T-helper 17 cell (primary cell): ENCODE measurements at regions not wholly inside any gene's neighbourhood (a gene's known extent, or its start where the extent isn't known, plus 50 kb on each side); places are given as distances from the start of the nearest gene placed in this dataset.

ENCODE experiments used
- ATAC-seq: fragments of 150-1000 bp; cut with Tn5 transposase; 2 replicates; pipeline ENCODE4 v1.10.0; 2021; ENCODE audit warnings: mild to moderate bottlenecking, moderate library complexity
- DNase-seq, 3 donors: peaks; one replicate each; pipeline versions ENCODE4 v3.0.0 to v3.0.0-alpha.2; 2020 to 2021
- H3K9me3 ChIP-seq: one replicate; pipeline ENCODE4 v1.7.0; 2013; ENCODE audit warnings: low read length, mild to moderate bottlenecking; ENCODE audit not compliant: control insufficient read depth, poor library complexity, severe bottlenecking
- H3K27ac Mint-ChIP-seq: one replicate; pipeline ENCODE4 v1.8.0; 2022; ENCODE audit warnings: mild to moderate bottlenecking, moderate library complexity, mixed read lengths
- H3K27me3 Mint-ChIP-seq: one replicate; pipeline ENCODE4 v1.8.0; 2022; ENCODE audit warnings: mixed read lengths
- H3K36me3 Mint-ChIP-seq: one replicate; pipeline ENCODE4 v1.8.0; 2022; ENCODE audit warnings: low read depth, mixed read lengths
- H3K4me1 Mint-ChIP-seq: one replicate; pipeline ENCODE4 v1.8.0; 2022; ENCODE audit warnings: mild to moderate bottlenecking, mixed read lengths
- H3K4me3 Mint-ChIP-seq: one replicate; pipeline ENCODE4 v1.8.0; 2022; ENCODE audit warnings: mild to moderate bottlenecking, moderate library complexity, mixed read lengths

DNA sequence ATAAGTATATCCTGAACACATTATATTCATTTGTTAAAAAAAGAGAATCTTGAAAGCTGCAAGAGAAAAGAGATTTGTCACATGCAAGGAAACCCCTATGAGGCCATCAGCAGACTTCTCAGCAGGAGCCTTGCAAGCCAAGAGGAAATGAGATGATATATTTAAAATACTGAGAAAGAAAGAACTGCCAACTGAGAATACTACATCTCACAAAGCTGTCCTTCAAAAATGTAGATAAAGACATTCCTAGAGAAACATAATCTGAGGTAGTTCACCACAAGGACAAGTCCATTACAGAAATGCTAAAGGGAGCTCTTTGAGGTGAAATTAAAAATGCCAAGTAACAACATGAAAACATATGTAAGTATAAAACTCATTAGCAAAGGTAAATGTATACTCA is 224.4 kb upstream of the MBL2 start:
- Mint-ChIP-seq H3K27ac (no peak overlapping the region), H3K36me3 (no peaks in the 10 kb centered on the region), H3K27me3 (no peaks in the 10 kb centered on the region), H3K4me3 (no peak overlapping the region), H3K4me1 (no peaks in the 10 kb centered on the region)
- ATAC-seq = no peak
- no peaks in the 10 kb centered on the region for H3K9me3 ChIP-seq
- no peak for DNase-seq

DNA sequence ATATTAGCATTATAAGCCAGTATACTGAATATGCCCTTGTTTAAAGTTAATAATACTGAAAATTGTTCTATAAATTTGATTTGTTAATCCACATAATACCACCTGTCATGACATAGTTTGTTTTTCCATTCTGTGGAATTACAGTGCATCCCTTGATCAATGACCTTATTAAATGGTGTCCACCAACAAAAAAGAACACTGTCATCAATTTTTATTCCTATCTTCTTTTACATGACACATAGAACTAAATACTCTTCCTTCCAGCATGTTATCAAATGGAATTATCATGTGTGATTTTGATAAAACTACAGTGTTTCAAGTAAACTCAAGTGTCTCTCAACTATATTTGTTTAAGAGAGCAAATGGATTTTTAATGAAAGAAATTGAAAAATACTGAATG is 221.8 kb upstream of the MBL2 start:
- Mint-ChIP-seq H3K27me3 (no peaks in the 10 kb centered on the region), H3K27ac (no peak overlapping the region), H3K4me1 (no peaks in the 10 kb centered on the region), H3K4me3 (no peak overlapping the region), H3K36me3 (no peaks in the 10 kb centered on the region)
- no peak for DNase-seq
- ATAC-seq = no peak
- no peaks in the 10 kb centered on the region for H3K9me3 ChIP-seq

DNA sequence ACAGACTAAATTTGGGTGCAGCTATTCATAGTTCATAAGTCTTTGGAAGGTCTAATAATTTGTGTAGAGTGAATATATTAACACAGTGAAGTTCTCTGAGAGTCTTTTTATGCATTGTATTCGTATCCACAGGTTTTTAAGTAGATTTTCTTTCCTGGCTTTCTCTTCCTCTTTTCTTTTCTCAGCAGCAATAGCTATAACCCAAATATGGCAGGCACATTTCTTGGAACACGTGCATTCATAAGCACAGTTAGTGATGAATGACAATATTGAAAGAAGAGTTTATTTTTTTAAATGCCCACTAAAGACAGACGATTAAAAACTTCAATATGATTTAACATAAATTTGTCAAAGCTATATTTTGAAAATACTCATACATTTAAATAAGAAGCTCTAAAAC is 220.5 kb upstream of the MBL2 start:
- Mint-ChIP-seq H3K4me3 (no peak overlapping the region), H3K27ac (no peak overlapping the region), H3K36me3 (no peaks in the 10 kb centered on the region), H3K4me1 (no peaks in the 10 kb centered on the region), H3K27me3 (no peaks in the 10 kb centered on the region)
- ATAC-seq (no peak), DNase-seq (no peak)
- no peaks in the 10 kb centered on the region for H3K9me3 ChIP-seq

DNA sequence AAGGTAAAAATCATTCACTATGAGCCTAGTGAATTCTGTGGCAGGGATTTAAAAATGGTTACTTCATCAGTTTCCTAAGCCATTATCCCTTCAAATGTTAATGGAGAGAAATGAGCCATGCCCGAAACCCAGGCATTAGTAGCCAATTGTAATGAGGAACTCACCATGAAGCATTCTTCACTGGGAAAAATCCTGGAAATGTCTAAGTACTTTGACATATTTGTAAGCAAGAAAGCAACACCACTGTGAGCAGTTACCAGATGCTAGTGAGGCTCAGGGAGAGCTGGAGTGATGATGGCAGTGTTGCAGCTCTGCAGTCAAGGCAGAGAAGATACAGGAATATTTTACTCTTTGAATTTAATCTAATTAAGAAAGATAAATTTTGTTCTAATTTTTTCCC is 220.0 kb upstream of the MBL2 start:
- no peaks in the 10 kb centered on the region for H3K27me3 Mint-ChIP-seq
- DNase-seq (no peak), ATAC-seq (no peak)
- H3K4me1 Mint-ChIP-seq = no peaks in the 10 kb centered on the region
- H3K27ac Mint-ChIP-seq = no peak overlapping the region
- peaks cover 2% of the 10 kb centered on the region for H3K9me3 ChIP-seq
- H3K4me3 Mint-ChIP-seq = no peak overlapping the region
- H3K36me3 Mint-ChIP-seq = no peaks in the 10 kb centered on the region

- DNase-seq (no peak), ATAC-seq (no peak)
- Mint-ChIP-seq H3K27ac (no peak overlapping the region), H3K27me3 (no peaks in the 10 kb centered on the region), H3K4me1 (no peaks in the 10 kb centered on the region), H3K4me3 (no peak overlapping the region), H3K36me3 (no peaks in the 10 kb centered on the region)
- H3K9me3 ChIP-seq = peaks cover 2% of the 10 kb centered on the region
Measured at GRCh38 chr10:52988923-52989322, 216.3 kb upstream of the MBL2 start.

- H3K27ac Mint-ChIP-seq = no peak overlapping the region
- no peaks in the 10 kb centered on the region for H3K27me3 Mint-ChIP-seq
Measured at GRCh38 chr10:52986125-52986524, 213.5 kb upstream of the MBL2 start.

GRCh38 chr10:52984169-52984568 is 211.6 kb upstream of the MBL2 start:
- peaks cover 2% of the 10 kb centered on the region for H3K9me3 ChIP-seq
- H3K4me1 Mint-ChIP-seq = no peaks in the 10 kb centered on the region
- H3K4me3 Mint-ChIP-seq = no peak overlapping the region
- DNase-seq = no peak
- no peaks in the 10 kb centered on the region for H3K36me3 Mint-ChIP-seq
- H3K27ac Mint-ChIP-seq = no peak overlapping the region
- no peak for ATAC-seq
- no peaks in the 10 kb centered on the region for H3K27me3 Mint-ChIP-seq

More at GRCh38 chr10:52986125-52986524, 213.5 kb upstream of the MBL2 start:
- H3K9me3 ChIP-seq = peaks cover 2% of the 10 kb centered on the region
- no peaks in the 10 kb centered on the region for H3K36me3 Mint-ChIP-seq
- H3K4me3 Mint-ChIP-seq = no peak overlapping the region
- no peaks in the 10 kb centered on the region for H3K4me1 Mint-ChIP-seq
- no peak for DNase-seq
- ATAC-seq = no peak

DNA sequence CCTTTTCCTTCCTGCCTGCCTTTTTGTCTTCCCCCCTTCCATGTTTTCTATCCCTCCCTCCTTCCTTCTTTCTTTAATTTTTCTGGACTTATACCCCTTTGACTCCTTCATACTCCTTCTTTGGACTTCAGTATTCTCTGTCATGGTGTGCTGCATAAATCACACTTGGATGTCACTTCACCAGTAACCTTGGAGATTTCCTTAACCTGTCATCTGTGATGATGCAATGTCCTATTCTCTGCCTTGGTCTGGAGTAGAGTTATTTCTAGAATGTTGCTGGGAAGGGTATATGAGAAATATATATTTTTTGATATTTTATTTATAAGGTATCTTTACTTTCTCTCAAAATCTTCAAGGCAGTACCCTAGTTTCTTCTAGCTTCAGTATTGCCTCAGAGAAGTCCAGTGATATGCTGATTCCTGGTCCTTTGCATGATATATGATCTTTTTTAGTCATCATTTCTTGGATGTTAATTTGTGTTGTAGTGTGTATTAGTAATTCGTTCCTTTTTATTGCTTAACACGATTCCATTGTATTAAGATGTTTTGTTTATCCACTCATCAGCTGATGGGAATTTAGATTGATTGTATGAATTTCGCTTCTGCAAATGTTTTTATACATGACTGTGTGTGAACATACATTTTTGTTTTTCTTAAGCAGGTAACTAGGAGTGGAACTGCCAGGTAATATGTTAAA is 206.9 kb upstream of the MBL2 start:
- ATAC-seq (no peak), DNase-seq (no peak)
- H3K36me3 Mint-ChIP-seq = no peaks in the 10 kb centered on the region
- no peaks in the 10 kb centered on the region for H3K4me1 Mint-ChIP-seq
- no peaks in the 10 kb centered on the region for H3K27me3 Mint-ChIP-seq
- H3K4me3 Mint-ChIP-seq = no peak overlapping the region
- H3K9me3 ChIP-seq = no peaks in the 10 kb centered on the region
- H3K27ac Mint-ChIP-seq = no peak overlapping the region

DNA sequence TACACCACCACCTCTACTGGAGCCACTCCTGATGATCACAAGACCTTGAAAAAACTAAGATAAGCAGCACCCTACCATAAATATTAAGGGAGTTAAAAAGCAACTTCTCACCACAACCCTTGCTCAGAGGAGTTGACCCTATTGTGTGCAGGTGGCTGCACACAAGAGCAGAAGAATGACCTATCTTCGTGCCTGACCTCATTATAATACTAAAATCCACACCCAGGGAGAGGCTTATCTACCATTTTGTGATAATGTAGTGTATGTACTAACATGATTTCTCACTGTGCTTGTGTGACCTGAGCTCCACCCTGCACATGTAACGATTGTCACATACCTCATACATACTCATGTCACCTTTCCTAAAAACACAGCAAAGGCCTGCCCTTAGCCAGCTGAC is 205.0 kb upstream of the MBL2 start:
- H3K9me3 ChIP-seq = no peaks in the 10 kb centered on the region
- H3K36me3 Mint-ChIP-seq = no peaks in the 10 kb centered on the region
- no peak overlapping the region for H3K4me3 Mint-ChIP-seq
- H3K4me1 Mint-ChIP-seq = no peaks in the 10 kb centered on the region
- no peak overlapping the region for H3K27ac Mint-ChIP-seq
- no peak for DNase-seq
- ATAC-seq = no peak
- H3K27me3 Mint-ChIP-seq = no peaks in the 10 kb centered on the region

- no peak for DNase-seq
- H3K4me1 Mint-ChIP-seq = no peaks in the 10 kb centered on the region
- no peak for ATAC-seq
- H3K27ac Mint-ChIP-seq = no peak overlapping the region
- no peaks in the 10 kb centered on the region for H3K9me3 ChIP-seq
- no peak overlapping the region for H3K4me3 Mint-ChIP-seq
- no peaks in the 10 kb centered on the region for H3K27me3 Mint-ChIP-seq
- H3K36me3 Mint-ChIP-seq = no peaks in the 10 kb centered on the region
Measured at GRCh38 chr10:52967806-52968795, 195.5 kb upstream of the MBL2 start.

DNA sequence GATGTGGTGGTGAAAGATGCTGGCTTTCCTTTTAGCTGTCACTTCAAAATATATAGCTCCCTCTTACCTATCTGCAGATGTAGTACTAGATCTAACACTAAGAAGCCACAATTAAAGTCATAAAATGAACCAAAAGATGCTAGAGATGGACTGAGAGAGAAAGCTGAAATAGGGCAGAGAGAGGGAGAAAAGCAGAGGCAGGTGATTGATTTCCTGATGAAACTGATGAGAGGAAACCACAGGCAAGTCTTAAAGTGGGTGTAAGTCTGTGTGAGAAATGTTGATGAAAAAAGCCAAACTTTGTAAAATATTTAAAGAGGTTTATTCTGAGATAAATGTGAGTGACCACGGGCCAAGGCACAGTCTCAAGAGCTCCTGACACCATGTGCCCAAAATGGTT is 194.3 kb upstream of the MBL2 start:
- no peak for DNase-seq
- Mint-ChIP-seq H3K4me3 (no peak overlapping the region), H3K27ac (no peak overlapping the region), H3K4me1 (no peaks in the 10 kb centered on the region), H3K36me3 (no peaks in the 10 kb centered on the region), H3K27me3 (no peaks in the 10 kb centered on the region)
- no peaks in the 10 kb centered on the region for H3K9me3 ChIP-seq
- ATAC-seq = no peak

DNA sequence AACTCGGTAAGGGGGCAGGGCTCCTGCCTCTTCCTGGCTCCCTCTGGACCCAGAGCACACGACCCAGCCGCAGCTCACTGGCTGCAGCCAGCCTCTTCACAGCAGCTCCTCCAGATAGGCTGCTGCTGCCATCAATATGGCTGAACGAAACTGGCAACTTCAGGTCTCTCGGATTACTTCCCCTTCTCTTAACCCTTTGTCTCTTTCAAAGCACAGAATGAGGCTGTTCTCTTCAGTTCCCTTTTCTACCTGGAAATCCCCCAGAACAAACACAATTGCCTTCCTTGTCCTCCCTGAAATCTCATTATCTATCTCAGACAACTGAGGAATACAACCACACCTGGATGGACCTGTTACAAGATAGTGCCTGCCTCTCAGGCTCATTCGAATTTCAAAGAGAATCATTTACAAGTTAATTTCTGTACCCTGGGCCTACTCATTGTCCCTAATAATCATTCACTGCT is 193.4 kb upstream of the MBL2 start:
- no peaks in the 10 kb centered on the region for H3K9me3 ChIP-seq
- no peak overlapping the region for H3K27ac Mint-ChIP-seq
- no peaks in the 10 kb centered on the region for H3K4me1 Mint-ChIP-seq
- ATAC-seq (peak; percentile 51), DNase-seq (no peak)
- H3K27me3 Mint-ChIP-seq = no peaks in the 10 kb centered on the region
- H3K4me3 Mint-ChIP-seq = no peak overlapping the region
- no peaks in the 10 kb centered on the region for H3K36me3 Mint-ChIP-seq

DNA sequence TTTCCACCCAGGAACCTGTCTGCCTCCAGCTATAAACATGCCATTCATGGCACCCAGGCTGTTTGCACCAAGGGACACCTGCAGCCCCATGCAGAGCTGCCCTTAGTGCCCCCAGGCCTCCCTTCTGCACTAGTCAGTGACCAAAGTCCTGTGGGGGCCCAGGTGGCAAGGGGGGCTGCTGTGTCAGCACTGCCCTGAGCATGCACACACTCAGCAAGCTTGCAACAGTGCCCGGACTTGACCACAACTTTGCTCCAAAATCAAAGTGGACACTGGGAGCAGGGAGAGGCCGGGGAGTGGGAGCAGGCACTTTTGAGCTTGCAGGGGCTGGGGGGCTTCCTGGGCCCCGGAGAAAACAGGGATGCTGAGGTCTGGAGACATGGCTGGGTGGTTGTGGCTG is 192.9 kb upstream of the MBL2 start:
- H3K9me3 ChIP-seq = no peaks in the 10 kb centered on the region
- no peak for ATAC-seq
- Mint-ChIP-seq H3K4me1 (no peaks in the 10 kb centered on the region), H3K27ac (no peak overlapping the region), H3K36me3 (no peaks in the 10 kb centered on the region), H3K4me3 (no peak overlapping the region), H3K27me3 (no peaks in the 10 kb centered on the region)
- DNase-seq = no peak
